PC-9 (cell line): ENCODE measurements at regions not wholly inside any gene's neighbourhood (a gene's known extent, or its start where the extent isn't known, plus 50 kb on each side); places are given as distances from the start of the nearest gene placed in this dataset.

Source experiments
- EZH2 ChIP-seq: fragments of 200-600 bp; sonication (generic); IDR thresholded peaks from 2 replicates; pipeline ENCODE4 v1.8.0; 2017; ENCODE audit warnings: antibody characterized with exemption, low read depth
- TF ChIP-seq, protein P1 (sequence below): fragments of 200-600 bp; sonication (generic); conservative IDR thresholded peaks from 2 replicates; pipeline ENCODE4 v1.6.1; 2017; ENCODE audit warnings: mixed run types, antibody characterized with exemption, mild to moderate bottlenecking, moderate library complexity

DNA sequence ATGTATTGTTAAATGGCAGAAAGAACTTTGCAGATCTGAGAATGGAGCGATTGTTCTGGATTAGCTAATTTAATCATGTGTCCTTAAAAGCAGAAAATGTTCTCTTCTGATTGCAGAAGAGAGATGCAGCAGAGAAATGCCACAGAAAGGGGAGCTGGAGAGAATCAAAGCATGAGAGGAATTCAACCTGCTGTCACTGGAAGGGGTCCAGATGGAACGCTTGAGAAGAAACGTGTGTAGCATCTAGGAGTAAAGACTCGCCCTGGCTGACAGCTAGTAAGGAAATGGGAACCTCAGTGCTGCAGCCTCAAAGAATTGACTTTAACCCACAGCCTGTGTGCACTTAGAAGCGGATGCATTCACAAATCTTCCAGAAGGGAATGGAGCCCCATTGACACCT, 502.8 kb downstream of the KLF12 start:
- TF ChIP-seq, protein P1, sequence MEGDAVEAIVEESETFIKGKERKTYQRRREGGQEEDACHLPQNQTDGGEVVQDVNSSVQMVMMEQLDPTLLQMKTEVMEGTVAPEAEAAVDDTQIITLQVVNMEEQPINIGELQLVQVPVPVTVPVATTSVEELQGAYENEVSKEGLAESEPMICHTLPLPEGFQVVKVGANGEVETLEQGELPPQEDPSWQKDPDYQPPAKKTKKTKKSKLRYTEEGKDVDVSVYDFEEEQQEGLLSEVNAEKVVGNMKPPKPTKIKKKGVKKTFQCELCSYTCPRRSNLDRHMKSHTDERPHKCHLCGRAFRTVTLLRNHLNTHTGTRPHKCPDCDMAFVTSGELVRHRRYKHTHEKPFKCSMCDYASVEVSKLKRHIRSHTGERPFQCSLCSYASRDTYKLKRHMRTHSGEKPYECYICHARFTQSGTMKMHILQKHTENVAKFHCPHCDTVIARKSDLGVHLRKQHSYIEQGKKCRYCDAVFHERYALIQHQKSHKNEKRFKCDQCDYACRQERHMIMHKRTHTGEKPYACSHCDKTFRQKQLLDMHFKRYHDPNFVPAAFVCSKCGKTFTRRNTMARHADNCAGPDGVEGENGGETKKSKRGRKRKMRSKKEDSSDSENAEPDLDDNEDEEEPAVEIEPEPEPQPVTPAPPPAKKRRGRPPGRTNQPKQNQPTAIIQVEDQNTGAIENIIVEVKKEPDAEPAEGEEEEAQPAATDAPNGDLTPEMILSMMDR = no peak
- TF ChIP-seq EZH2 = no peak
